Stimulated activated CD4-positive, alpha-beta T cell treated with anti-CD3 and anti-CD28 coated beads, Interleukin-4, amount 100 ng/mL, for 24 hours (primary cell): ENCODE measurements at regions not wholly inside any gene's neighbourhood (a gene's known extent, or its start where the extent isn't known, plus 50 kb on each side); places are given as distances from the start of the nearest gene placed in this dataset.

Experiments
- DNase-seq: peaks from one replicate; pipeline ENCODE4 v3.0.0-alpha.2; 2020

- no peak for DNase-seq
These were observed 125.3 kb downstream of the TSHZ3 start for GRCh38 chr19:31223740-31224534.

GRCh38 chr19:31220540-31220939 is 128.7 kb downstream of the TSHZ3 start:
- DNase-seq = peak; percentile 35

GRCh38 chr19:31214997-31215396 is 134.2 kb downstream of the TSHZ3 start:
- DNase-seq = no peak

GRCh38 chr19:31214086-31214485 is 135.2 kb downstream of the TSHZ3 start:
- peak; percentile 92 for DNase-seq

GRCh38 chr19:31211088-31211487 is 138.1 kb downstream of the TSHZ3 start:
- DNase-seq = no peak

GRCh38 chr19:31205887-31206518 is 143.2 kb downstream of the TSHZ3 start:
- DNase-seq = no peak

GRCh38 chr19:31204115-31204514 is 145.1 kb downstream of the TSHZ3 start:
- DNase-seq = no peak

- no peak for DNase-seq
These were observed 164.0 kb downstream of the TSHZ3 start for GRCh38 chr19:31185261-31185660.

- no peak for DNase-seq
These were observed 167.7 kb downstream of the TSHZ3 start for GRCh38 chr19:31181535-31181934.

- no peak for DNase-seq
These were observed 168.3 kb downstream of the TSHZ3 start for GRCh38 chr19:31180907-31181306.

GRCh38 chr19:31179471-31179852 is 169.8 kb downstream of the TSHZ3 start:
- DNase-seq = no peak

- no peak for DNase-seq
These were observed 170.3 kb downstream of the TSHZ3 start for GRCh38 chr19:31178833-31179470.

- DNase-seq = no peak
These were observed 172.0 kb downstream of the TSHZ3 start for GRCh38 chr19:31177246-31177645.

GRCh38 chr19:31175564-31176348 is 173.5 kb downstream of the TSHZ3 start:
- DNase-seq = no peak

GRCh38 chr19:31174948-31175347 is 174.3 kb downstream of the TSHZ3 start:
- no peak for DNase-seq

- DNase-seq = no peak
These were observed 175.2 kb downstream of the TSHZ3 start for GRCh38 chr19:31173991-31174390.

GRCh38 chr19:31171936-31172335 is 177.3 kb downstream of the TSHZ3 start:
- DNase-seq = no peak

- DNase-seq = no peak
These were observed 179.2 kb downstream of the TSHZ3 start for GRCh38 chr19:31170046-31170445.

GRCh38 chr19:31168106-31168625 is 181.1 kb downstream of the TSHZ3 start:
- no peak for DNase-seq

- no peak for DNase-seq
These were observed 181.5 kb downstream of the TSHZ3 start for GRCh38 chr19:31167690-31168089.

GRCh38 chr19:31166206-31166605 is 183.0 kb downstream of the TSHZ3 start:
- DNase-seq = no peak

- DNase-seq = no peak
These were observed 184.4 kb downstream of the TSHZ3 start for GRCh38 chr19:31164791-31165251.
